Fibroblast of the conjunctiva (primary cell): ENCODE measurements at regions not wholly inside any gene's neighbourhood (a gene's known extent, or its start where the extent isn't known, plus 50 kb on each side); places are given as distances from the start of the nearest gene placed in this dataset.

Source experiments
- DNase-seq: peaks from one replicate; pipeline ENCODE4 v3.0.0-alpha.2; 2010; ENCODE audit warnings: low read depth

DNA sequence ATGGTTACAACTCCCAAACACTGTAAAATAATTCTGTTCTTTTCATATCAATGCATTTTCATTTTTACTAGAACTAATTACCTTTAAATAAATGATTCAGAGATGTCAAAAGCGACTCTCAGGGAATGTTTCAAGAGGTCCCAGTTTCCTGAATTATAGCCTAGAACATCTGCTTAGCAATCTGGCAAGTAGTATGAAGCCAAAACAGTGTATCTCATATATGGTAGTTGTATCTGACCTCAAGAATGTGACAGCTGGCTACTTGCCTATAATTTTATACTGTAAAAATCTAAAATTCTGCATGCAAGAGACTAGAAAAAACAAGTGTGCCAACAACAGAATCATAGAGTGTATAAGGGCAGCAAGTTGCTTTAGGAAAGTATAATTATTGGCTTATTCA is 187.7 kb upstream of the POU5F2 start:
- no peak for DNase-seq

DNA sequence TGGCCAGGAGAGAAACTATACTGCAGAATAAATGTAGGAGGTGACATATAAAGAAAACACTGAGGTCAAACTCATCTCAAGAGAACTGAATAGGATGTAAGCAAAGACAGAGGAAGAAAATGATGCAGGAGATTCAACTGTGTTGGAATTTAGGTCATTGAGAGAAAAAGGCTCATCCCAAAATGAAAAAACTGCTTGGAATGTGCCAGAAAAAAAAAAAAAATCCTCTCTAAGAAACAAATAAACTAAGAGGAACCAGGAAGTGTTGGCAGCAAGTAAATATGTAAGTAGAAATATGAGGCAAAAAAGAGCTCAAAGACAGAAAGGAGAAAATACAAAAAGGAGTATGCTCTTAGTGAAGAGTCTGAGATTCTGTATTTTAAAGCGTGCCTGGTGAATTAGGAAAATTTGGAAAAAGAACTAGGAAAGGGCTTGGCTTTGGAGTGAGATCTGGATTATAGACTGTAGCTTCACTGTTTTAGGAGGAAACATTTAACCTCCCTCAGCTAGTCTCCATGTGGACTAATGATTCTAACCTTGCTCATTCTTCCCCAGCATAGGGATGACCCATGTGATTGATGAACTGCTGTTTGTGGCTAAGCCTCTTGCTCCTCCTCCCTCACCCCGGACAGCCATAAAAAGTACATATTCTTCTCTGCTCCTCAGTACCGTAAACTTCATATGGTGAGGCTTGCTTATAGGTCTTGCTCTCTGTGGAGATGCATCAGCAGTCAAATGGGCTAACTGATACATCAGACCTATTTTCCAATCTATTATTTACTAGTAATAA is 185.6 kb upstream of the POU5F2 start:
- DNase-seq = no peak

- DNase-seq = no peak
These were observed 183.9 kb upstream of the POU5F2 start for GRCh38 chr5:93925321-93925720.

- no peak for DNase-seq
These were observed 183.2 kb upstream of the POU5F2 start for GRCh38 chr5:93924628-93925027.

DNA sequence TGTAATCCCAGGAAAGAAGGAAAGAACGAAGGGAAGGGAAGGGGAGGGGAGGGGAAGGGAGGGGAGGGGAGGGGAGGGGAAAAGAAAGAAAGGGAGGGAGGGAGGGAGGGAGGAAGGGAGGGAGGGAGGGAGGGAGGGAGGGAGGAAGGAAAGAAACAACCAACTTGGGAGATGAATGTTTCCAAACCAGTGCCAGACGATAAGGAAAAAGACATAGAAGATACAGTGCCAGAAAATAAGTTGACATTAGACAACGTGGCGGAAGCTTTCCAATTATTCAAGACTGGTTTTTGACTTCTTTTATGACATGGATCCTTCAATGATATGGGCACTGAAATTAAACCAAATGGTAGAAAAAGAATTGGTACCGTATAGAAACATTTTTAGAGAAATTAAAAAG is 181.2 kb upstream of the POU5F2 start:
- no peak for DNase-seq

DNA sequence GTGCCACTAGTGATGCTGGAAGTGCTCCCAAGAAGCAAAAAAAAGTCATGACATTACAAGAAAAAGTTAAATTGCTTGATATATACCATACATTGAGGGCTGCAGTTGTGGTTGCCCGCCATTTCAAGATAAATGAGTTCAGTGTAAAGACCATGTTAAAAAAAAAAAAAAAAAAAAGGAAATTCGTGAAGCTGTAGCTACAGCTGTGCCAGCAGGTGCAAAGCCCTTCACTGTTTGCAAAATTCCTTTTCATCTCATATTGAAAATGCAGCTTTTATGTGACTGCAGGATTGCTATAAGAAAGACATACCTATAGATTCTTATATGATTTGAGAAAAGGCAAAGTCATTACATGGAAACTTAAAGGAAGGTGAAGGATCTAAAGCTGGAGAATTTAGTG is 179.6 kb upstream of the POU5F2 start:
- no peak for DNase-seq

GRCh38 chr5:93916872-93917271 is 175.5 kb upstream of the POU5F2 start:
- DNase-seq = no peak

DNA sequence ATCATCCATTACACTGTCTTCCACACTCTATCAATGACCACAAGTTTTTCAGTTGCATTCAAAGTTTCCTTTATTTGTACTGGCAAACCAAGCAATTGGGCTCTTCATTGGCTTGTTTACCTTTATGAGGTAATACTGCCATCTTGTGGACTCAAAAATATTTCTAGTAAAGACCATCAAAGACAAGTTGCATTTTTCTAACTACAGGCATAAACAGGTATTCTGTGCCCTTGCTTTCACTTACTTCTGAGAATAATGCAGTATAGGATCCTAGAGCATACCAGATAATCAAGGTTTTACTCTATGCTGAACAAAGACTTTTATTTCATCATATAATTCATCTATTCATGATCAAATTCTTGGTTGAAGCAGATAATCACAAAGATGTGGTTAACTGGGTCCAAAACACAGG is 173.7 kb upstream of the POU5F2 start:
- DNase-seq = peak; percentile 33

- no peak for DNase-seq
These were observed 170.2 kb upstream of the POU5F2 start for GRCh38 chr5:93911609-93912008.

DNA sequence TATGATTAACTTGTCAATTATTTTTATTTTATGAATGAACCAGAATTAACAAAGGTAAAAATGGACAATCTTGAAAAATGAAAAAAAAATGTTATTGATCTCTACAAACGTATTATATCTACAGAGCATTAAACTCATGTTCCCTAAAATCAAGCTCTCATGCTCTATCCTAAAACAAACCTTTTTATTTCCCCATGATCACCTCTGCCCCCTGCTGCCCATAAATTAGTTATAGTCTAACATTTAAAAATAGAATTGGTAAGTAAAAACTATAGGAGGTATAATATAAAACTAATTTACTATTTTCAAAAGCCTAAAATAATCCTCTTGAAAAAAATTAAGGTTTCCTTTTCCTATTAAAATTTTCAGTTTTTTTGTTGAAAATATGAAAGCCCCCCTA is 168.0 kb upstream of the POU5F2 start:
- no peak for DNase-seq

- DNase-seq = no peak
These were observed 163.5 kb upstream of the POU5F2 start for GRCh38 chr5:93904917-93905316.

- no peak for DNase-seq
These were observed 160.9 kb upstream of the POU5F2 start for GRCh38 chr5:93902288-93902687.

DNA sequence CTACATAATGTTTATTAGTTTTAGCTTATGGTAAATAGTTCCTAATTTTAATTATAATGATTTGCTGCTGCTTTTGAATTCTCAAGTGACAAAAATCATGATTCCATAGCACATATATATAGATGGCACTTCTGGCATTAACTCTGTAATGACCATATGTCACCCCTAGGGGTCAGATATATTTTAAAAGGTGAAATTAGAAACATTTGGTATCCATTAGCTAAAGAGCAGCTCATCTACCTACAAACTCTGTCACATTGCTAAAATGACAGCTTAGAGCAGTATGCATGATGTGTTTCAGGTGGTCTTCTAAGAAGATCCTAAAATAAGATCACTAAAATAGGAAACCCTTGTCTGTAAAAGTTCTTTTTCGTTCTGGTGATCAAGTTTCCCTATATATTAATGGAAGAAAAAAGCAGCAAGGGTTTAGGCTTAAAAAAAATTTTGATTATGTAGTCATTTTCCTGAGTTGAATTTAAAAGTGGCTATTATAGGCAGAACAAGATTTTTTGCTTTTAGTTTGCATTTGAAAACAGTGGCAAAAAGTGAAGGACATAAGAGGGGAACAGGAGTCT is 157.7 kb upstream of the POU5F2 start:
- no peak for DNase-seq

- no peak for DNase-seq
These were observed 153.4 kb upstream of the POU5F2 start for GRCh38 chr5:93894601-93895354.

DNA sequence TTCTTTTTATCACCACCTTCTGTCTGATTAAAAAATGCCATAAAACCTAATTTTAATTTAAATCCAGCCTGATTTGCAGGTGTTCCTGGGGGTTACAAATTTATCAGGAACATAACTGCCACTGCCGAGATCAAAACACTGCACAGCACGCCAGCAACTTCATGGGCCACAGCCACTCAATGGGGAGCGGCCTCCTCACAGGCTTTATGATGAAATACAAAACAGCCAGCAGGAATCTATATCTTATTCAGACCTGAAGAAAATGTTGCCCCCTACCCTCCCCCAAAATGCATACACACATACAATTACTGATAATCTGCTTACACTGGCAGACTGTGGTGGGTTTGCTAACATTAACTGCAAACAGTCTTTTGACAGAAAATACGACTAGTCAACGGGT is 151.7 kb upstream of the POU5F2 start:
- DNase-seq = no peak

- no peak for DNase-seq
These were observed 151.1 kb upstream of the POU5F2 start for GRCh38 chr5:93892481-93892880.

DNA sequence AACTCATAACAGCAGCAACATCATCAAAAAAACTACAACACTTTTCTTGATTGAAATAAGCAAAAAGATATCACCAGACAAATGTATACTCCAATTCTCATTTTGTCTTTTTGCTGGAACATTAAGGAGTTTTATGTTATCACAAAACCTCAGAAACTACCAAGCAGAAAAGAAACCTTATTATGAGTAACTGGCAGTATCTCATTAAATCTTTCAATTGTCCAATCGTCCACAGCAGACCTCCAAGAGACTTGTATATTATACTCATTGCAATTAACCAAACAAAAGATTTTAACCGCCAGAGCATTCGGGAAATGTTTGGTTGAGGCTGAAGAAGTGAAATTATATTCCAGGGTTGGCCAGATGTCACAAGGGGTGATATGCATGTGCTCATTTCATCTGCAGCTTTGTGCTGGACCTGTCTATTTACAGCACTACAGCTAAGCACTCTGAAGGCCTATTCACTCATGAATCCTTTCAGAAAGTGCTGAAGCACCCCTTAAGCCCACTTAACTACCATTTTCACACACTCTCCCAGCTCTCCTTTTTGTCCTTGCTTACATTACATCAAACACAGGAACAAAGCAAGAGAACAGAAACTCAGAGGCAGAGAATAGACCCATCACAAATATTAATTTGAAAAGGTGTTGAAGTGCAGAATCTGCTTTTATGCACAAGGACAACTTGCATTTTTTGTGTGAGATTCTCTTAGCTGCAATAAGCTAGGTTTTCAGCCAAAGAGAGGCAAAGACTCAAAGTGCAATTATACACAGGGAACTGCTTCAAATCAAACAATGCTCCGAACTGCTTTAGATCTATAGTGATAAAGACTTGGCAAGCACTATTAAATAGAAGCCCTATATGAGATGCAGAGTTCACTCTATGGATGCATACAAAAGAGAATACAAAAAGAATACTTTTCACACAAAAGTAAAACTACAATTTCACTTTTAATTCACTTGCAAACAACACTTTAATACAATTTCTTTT is 150.4 kb upstream of the POU5F2 start:
- no peak for DNase-seq

DNA sequence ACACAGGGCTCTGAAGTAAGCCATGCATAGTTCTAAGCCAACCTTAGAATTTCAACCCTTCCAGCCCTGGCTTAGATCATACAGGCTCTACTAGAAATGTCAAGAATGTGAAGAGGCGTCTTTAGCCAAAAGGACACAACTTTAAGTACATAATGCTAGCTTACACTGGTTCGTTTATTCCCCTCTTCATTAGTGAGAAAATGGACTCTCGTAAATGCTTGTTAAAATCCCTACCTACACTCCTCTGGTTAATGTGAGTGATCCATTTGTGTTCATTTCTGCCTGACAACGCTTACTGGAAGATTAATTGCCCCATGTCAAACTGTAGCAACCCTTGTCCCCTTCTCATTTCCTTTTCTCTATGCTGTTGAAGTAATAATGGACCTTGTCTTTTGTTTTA is 149.3 kb upstream of the POU5F2 start:
- no peak for DNase-seq

- DNase-seq = no peak
These were observed 146.3 kb upstream of the POU5F2 start for GRCh38 chr5:93887678-93888077.

GRCh38 chr5:93886917-93887361 is 145.5 kb upstream of the POU5F2 start:
- no peak for DNase-seq

- DNase-seq = no peak
These were observed 144.9 kb upstream of the POU5F2 start for GRCh38 chr5:93886098-93886806.
